ENCODE measurements at regions not wholly inside any gene's neighbourhood (a gene's known extent, or its start where the extent isn't known, plus 50 kb on each side); places are given as distances from the start of the nearest gene placed in this dataset.

DNA sequence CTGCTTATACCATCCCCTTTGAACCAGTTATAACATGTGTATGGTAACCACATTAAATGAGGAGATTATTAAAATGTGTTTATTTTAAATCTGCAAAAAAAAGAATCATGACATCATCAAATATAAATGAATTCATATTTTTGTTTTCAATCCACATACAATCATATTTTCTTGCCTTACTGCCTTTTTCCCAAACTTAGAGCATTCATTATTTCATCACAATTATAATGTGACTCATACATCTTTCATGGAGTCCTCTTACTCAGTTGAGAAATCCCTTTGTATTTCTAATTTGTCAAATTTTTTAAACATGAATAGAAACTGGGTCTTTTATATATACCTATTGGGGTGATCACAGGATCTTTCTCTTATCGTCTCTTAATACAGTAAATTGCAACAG is 909.6 kb downstream of the DSC3 start:
- TF ChIP-seq POLR2AphosphoS5 (IDR thresholded peaks at IDR 0.05; ENCODE audit: low read depth, low read length) (no peak), CTCF (IDR thresholded peaks at IDR 0.05) (no peak), SIN3A (IDR thresholded peaks at IDR 0.05; ENCODE audit: borderline replicate concordance, insufficient read depth, low read depth, low read length) (no peak), TCF7L2 (IDR thresholded peaks at IDR 0.05; ENCODE audit: low read depth, low read length) (no peak)
- TF ChIP-seq, protein P1, sequence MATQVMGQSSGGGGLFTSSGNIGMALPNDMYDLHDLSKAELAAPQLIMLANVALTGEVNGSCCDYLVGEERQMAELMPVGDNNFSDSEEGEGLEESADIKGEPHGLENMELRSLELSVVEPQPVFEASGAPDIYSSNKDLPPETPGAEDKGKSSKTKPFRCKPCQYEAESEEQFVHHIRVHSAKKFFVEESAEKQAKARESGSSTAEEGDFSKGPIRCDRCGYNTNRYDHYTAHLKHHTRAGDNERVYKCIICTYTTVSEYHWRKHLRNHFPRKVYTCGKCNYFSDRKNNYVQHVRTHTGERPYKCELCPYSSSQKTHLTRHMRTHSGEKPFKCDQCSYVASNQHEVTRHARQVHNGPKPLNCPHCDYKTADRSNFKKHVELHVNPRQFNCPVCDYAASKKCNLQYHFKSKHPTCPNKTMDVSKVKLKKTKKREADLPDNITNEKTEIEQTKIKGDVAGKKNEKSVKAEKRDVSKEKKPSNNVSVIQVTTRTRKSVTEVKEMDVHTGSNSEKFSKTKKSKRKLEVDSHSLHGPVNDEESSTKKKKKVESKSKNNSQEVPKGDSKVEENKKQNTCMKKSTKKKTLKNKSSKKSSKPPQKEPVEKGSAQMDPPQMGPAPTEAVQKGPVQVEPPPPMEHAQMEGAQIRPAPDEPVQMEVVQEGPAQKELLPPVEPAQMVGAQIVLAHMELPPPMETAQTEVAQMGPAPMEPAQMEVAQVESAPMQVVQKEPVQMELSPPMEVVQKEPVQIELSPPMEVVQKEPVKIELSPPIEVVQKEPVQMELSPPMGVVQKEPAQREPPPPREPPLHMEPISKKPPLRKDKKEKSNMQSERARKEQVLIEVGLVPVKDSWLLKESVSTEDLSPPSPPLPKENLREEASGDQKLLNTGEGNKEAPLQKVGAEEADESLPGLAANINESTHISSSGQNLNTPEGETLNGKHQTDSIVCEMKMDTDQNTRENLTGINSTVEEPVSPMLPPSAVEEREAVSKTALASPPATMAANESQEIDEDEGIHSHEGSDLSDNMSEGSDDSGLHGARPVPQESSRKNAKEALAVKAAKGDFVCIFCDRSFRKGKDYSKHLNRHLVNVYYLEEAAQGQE (IDR thresholded peaks at IDR 0.05; ENCODE audit: insufficient read depth in 1 of 2, low read depth in 2 of 2, low read length in 1 of 2) = no peak

All from Panc1 (cell line).